WERI-Rb-1 (cell line): ENCODE measurements at regions not wholly inside any gene's neighbourhood (a gene's known extent, or its start where the extent isn't known, plus 50 kb on each side); places are given as distances from the start of the nearest gene placed in this dataset.

Experiments
- DNase-seq: peaks from one replicate; pipeline ENCODE4 v3.0.0-alpha.2; 2020
- H3K27ac ChIP-seq: fragments of 250-450 bp; sonication (Bioruptor Pico); 2 replicates; pipeline ENCODE4 v1.5.1; 2020; ENCODE audit warnings: mild to moderate bottlenecking, moderate library complexity
- H3K27me3 ChIP-seq: fragments of 250-450 bp; sonication (Bioruptor Pico); 2 replicates; pipeline ENCODE4 v1.5.1; 2021; ENCODE audit warnings: mild to moderate bottlenecking, low read depth, moderate library complexity; ENCODE audit not compliant: insufficient read depth, severe bottlenecking
- H3K36me3 ChIP-seq: fragments of 250-450 bp; sonication (Bioruptor Pico); 2 replicates; pipeline ENCODE4 v1.5.1; 2020; ENCODE audit warnings: mild to moderate bottlenecking, moderate library complexity
- H3K4me3 ChIP-seq: 2 replicates; pipeline ENCODE4 v1.5.1; 2011; ENCODE audit warnings: low read depth, mild to moderate bottlenecking, control low read depth, low read length
- H3K9me3 ChIP-seq: fragments of 250-450 bp; sonication (Bioruptor Pico); 2 replicates; pipeline ENCODE4 v1.5.1; 2021; ENCODE audit warnings: mild to moderate bottlenecking, moderate library complexity; ENCODE audit not compliant: severe bottlenecking
- CTCF ChIP-seq: IDR thresholded peaks from 2 replicates; pipeline ENCODE4 v1.5.1; 2011; ENCODE audit warnings: low read depth, mild to moderate bottlenecking, control low read depth, inconsistent platforms, low read length

DNA sequence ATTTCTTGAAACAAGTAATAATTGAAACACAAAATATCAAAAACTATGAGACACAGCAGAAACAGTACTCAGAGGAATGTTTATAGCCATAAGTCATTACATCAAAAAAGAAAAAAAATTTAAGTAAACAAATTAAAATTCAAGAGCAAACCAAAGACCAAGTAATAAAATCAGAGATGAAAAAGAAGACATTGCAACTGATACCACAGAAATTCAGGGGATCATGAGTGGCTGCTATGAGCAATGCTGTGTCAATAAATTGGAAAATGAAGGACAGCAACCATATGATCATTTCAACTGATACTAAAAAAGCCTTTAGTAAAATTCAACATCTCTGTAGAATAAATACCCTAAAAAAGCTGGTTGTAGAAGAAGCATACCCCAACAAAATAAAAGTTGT is 644.1 kb upstream of the BCHE start:
- DNase-seq: no peak
- H3K4me3 ChIP-seq: no peak overlapping the region
- no peaks in the 10 kb centered on the region for H3K9me3 ChIP-seq
- no peaks in the 10 kb centered on the region for H3K36me3 ChIP-seq
- no peak for TF ChIP-seq CTCF
- H3K27me3 ChIP-seq: no peaks in the 10 kb centered on the region
- H3K27ac ChIP-seq: no peak overlapping the region

GRCh38 chr3:166478356-166478755 is 641.1 kb upstream of the BCHE start:
- TF ChIP-seq CTCF: no peak
- Histone ChIP-seq H3K27ac (no peak overlapping the region), H3K9me3 (no peaks in the 10 kb centered on the region), H3K4me3 (no peak overlapping the region), H3K36me3 (no peaks in the 10 kb centered on the region), H3K27me3 (no peaks in the 10 kb centered on the region)
- DNase-seq: no peak

GRCh38 chr3:166473501-166473900 is 636.3 kb upstream of the BCHE start:
- Histone ChIP-seq H3K27ac (no peak overlapping the region), H3K36me3 (no peaks in the 10 kb centered on the region), H3K4me3 (no peak overlapping the region), H3K27me3 (no peaks in the 10 kb centered on the region), H3K9me3 (no peaks in the 10 kb centered on the region)
- no peak for TF ChIP-seq CTCF
- no peak for DNase-seq

DNA sequence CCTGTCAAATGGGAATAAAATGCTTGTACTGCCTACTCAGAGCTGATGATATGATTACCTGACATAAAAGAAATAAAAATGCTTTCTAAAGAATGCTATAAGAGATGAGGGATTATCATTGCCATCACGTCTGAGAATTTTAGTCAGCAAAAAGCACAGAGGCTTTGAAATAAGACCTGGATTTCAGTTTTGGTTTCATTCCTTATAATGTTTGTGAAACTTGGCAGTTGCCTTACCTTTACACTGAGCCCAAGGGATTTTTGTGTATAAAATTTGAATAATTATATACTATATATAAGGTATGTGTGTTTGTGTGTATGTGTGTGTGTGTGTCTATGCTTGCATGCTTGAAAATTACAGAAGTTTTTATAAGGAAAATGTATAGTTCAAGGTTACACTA is 634.8 kb upstream of the BCHE start:
- TF ChIP-seq CTCF: no peak
- no peaks in the 10 kb centered on the region for H3K9me3 ChIP-seq
- no peak for DNase-seq
- no peak overlapping the region for H3K27ac ChIP-seq
- H3K36me3 ChIP-seq: no peaks in the 10 kb centered on the region
- H3K27me3 ChIP-seq: no peaks in the 10 kb centered on the region
- no peak overlapping the region for H3K4me3 ChIP-seq

- H3K27ac ChIP-seq: no peak overlapping the region
- no peaks in the 10 kb centered on the region for H3K9me3 ChIP-seq
- no peaks in the 10 kb centered on the region for H3K36me3 ChIP-seq
- DNase-seq: no peak
- no peak for TF ChIP-seq CTCF
- H3K27me3 ChIP-seq: no peaks in the 10 kb centered on the region
- no peak overlapping the region for H3K4me3 ChIP-seq
Observed at GRCh38 chr3:166471074-166471767, 634.0 kb upstream of the BCHE start.

- Histone ChIP-seq H3K9me3 (no peaks in the 10 kb centered on the region), H3K36me3 (no peaks in the 10 kb centered on the region), H3K27ac (no peak overlapping the region), H3K27me3 (no peaks in the 10 kb centered on the region), H3K4me3 (no peak overlapping the region)
- no peak for DNase-seq
- no peak for TF ChIP-seq CTCF
Observed at GRCh38 chr3:166462891-166463470, 625.8 kb upstream of the BCHE start.
